Activated naive CD4-positive, alpha-beta T cell treated with anti-CD3 and anti-CD28 coated beads, Interleukin-2, amount 50 U/mL, for 24 hours (primary cell): ENCODE measurements at regions not wholly inside any gene's neighbourhood (a gene's known extent, or its start where the extent isn't known, plus 50 kb on each side); places are given as distances from the start of the nearest gene placed in this dataset.

ENCODE experiments used
- H3K27ac Mint-ChIP-seq: one replicate; pipeline ENCODE4 v1.8.0; 2021; ENCODE audit warnings: mild to moderate bottlenecking, mixed read lengths
- H3K27me3 Mint-ChIP-seq: one replicate; pipeline ENCODE4 v1.8.0; 2021; ENCODE audit warnings: mixed read lengths
- H3K36me3 Mint-ChIP-seq: one replicate; pipeline ENCODE4 v1.8.0; 2021; ENCODE audit warnings: mixed read lengths
- H3K4me1 Mint-ChIP-seq: one replicate; pipeline ENCODE4 v1.8.0; 2021; ENCODE audit warnings: mixed read lengths
- H3K4me3 Mint-ChIP-seq: one replicate; pipeline ENCODE4 v1.8.0; 2021; ENCODE audit warnings: mild to moderate bottlenecking, mixed read lengths
- H3K9me3 Mint-ChIP-seq: one replicate; pipeline ENCODE4 v1.8.0; 2021; ENCODE audit warnings: mixed read lengths

- Mint-ChIP-seq H3K4me3 (no peak overlapping the region), H3K4me1 (no peaks in the 10 kb centered on the region), H3K36me3 (no peaks in the 10 kb centered on the region), H3K27ac (no peak overlapping the region), H3K9me3 (peaks cover 5% of the 10 kb centered on the region), H3K27me3 (peaks cover 4% of the 10 kb centered on the region)
These were observed 754.4 kb upstream of the GOLIM4 start for GRCh38 chr3:168850109-168850508.

DNA sequence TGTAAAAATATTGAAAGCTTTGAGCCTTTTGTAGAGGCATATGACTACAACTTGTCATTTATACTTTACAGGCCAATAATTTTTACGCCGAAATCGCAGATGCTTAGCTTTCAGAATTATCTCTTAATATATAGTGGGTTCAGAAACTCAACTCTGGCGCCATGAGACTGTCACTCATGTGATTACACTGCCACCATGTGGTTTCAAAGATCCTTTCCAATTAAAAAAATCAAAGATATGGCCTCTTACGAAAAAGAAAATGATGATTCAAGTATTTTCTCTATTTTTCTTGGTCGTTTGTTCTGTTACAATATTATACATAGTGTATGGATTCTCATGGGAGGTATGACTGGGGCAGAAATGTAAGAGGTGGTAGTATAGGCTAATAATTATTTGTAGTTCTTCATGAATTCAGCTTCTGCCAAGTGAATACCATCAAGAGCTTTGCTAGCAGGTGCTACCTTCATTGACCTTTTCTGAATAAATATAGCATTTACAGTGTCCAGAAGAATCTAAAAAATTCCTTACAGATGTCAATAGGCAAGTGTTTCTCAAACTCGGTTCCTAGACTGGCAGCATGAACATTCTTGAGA, 751.7 kb upstream of the GOLIM4 start:
- no peaks in the 10 kb centered on the region for H3K36me3 Mint-ChIP-seq
- no peaks in the 10 kb centered on the region for H3K4me1 Mint-ChIP-seq
- H3K9me3 Mint-ChIP-seq = peaks cover 5% of the 10 kb centered on the region
- H3K27ac Mint-ChIP-seq = no peak overlapping the region
- no peak overlapping the region for H3K4me3 Mint-ChIP-seq
- H3K27me3 Mint-ChIP-seq = peaks cover 4% of the 10 kb centered on the region

- no peaks in the 10 kb centered on the region for H3K9me3 Mint-ChIP-seq
- H3K4me3 Mint-ChIP-seq = no peak overlapping the region
- H3K27me3 Mint-ChIP-seq = peaks cover 4% of the 10 kb centered on the region
- no peaks in the 10 kb centered on the region for H3K4me1 Mint-ChIP-seq
- H3K36me3 Mint-ChIP-seq = no peaks in the 10 kb centered on the region
- no peak overlapping the region for H3K27ac Mint-ChIP-seq
These were observed 749.3 kb upstream of the GOLIM4 start for GRCh38 chr3:168844894-168845482.

- H3K36me3 Mint-ChIP-seq = no peaks in the 10 kb centered on the region
- H3K4me1 Mint-ChIP-seq = no peaks in the 10 kb centered on the region
- no peak overlapping the region for H3K4me3 Mint-ChIP-seq
- no peaks in the 10 kb centered on the region for H3K9me3 Mint-ChIP-seq
- H3K27me3 Mint-ChIP-seq = peaks cover 4% of the 10 kb centered on the region
- H3K27ac Mint-ChIP-seq = no peak overlapping the region
These were observed 748.7 kb upstream of the GOLIM4 start for GRCh38 chr3:168844472-168844871.

DNA sequence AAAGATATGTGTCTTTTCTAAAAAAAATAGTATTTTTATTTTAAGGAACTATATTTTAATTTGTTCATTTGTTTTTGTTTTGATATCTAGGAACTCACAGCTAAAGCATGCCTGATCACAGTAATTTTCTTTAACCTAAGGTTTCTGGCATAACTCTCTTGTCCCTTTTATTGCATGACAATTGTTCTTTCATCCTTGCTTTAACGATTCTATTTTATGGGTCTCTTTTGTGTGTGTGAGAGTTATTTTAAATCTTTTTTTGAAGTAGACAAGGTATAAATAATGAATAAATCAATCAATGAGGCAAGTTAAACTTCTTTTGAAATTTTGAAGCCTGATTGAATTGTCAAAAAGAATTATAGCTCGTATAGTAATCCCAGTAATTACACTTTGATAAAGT, 747.8 kb upstream of the GOLIM4 start:
- Mint-ChIP-seq H3K36me3 (no peaks in the 10 kb centered on the region), H3K9me3 (no peaks in the 10 kb centered on the region), H3K4me3 (no peak overlapping the region), H3K27me3 (peaks cover 4% of the 10 kb centered on the region), H3K27ac (no peak overlapping the region), H3K4me1 (no peaks in the 10 kb centered on the region)

- Mint-ChIP-seq H3K36me3 (no peaks in the 10 kb centered on the region), H3K4me3 (no peak overlapping the region), H3K27ac (no peak overlapping the region), H3K27me3 (no peaks in the 10 kb centered on the region), H3K4me1 (no peaks in the 10 kb centered on the region), H3K9me3 (no peaks in the 10 kb centered on the region)
These were observed 743.9 kb upstream of the GOLIM4 start for GRCh38 chr3:168839653-168840052.

GRCh38 chr3:168834558-168834957, 738.8 kb upstream of the GOLIM4 start:
- Mint-ChIP-seq H3K27ac (no peak overlapping the region), H3K4me3 (no peak overlapping the region), H3K27me3 (no peaks in the 10 kb centered on the region), H3K4me1 (no peaks in the 10 kb centered on the region), H3K9me3 (no peaks in the 10 kb centered on the region), H3K36me3 (no peaks in the 10 kb centered on the region)

DNA sequence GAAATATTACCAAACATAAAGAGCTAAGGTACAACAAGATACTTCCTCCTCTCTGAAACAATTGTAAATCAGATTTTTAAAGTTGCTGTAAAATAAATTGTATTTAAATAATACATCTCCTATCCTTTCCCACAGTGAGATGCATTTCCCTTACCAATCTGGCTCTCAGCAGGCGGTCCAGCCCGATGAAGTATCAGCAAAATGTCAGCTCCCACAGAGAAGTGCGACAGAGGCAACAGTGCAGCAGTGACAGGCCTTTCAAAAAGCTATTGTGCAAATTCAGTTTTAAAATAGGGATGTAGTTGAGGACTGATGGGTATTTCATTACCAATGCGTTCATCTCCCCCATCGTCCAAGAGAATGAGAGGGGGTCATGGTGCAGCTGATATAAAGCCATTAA, 733.2 kb upstream of the GOLIM4 start:
- Mint-ChIP-seq H3K4me3 (no peak overlapping the region), H3K9me3 (no peaks in the 10 kb centered on the region), H3K36me3 (no peaks in the 10 kb centered on the region), H3K4me1 (no peaks in the 10 kb centered on the region), H3K27me3 (no peaks in the 10 kb centered on the region), H3K27ac (no peak overlapping the region)

DNA sequence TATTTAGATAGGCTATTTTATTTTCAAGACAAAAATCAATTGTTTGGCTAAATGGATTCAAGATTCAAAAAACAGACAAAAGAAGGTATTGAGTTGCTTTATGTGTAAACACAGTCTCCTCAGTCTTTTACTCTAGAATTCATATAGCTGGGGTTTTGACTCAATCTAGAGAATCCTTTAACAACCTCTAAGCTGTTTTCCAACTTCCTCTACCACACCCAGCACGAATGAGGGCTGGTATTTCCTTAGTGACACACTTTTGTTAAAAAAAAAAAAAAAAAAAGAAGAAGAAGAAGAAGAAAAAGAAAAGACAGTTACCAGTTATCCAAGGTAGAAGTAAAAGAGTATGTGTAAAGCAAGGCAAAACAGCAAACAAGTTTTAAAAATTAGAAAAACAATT, 732.8 kb upstream of the GOLIM4 start:
- Mint-ChIP-seq H3K4me3 (no peak overlapping the region), H3K36me3 (no peaks in the 10 kb centered on the region), H3K27ac (no peak overlapping the region), H3K9me3 (no peaks in the 10 kb centered on the region), H3K27me3 (no peaks in the 10 kb centered on the region), H3K4me1 (no peaks in the 10 kb centered on the region)

DNA sequence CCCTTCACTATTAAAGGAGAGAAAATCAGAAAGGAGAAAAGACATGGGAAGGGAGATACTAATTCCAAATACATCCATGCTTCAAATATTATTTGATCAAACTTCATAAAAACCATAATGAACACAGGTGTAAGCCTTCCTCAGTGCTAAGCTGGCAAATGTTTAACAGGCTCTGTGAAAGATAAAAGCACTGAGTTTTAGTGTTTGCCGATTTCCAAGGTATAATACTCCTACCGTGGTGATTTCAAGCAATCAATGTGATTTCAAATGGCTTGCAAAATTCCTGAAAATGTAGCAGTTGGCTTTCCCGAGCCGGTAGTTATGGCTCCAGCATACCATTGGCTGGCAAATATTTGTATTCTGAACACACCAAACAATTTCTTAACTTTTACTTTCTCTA, 732.3 kb upstream of the GOLIM4 start:
- no peaks in the 10 kb centered on the region for H3K36me3 Mint-ChIP-seq
- H3K27me3 Mint-ChIP-seq = no peaks in the 10 kb centered on the region
- H3K4me3 Mint-ChIP-seq = no peak overlapping the region
- no peaks in the 10 kb centered on the region for H3K4me1 Mint-ChIP-seq
- H3K9me3 Mint-ChIP-seq = no peaks in the 10 kb centered on the region
- no peak overlapping the region for H3K27ac Mint-ChIP-seq

- no peaks in the 10 kb centered on the region for H3K9me3 Mint-ChIP-seq
- no peak overlapping the region for H3K4me3 Mint-ChIP-seq
- no peaks in the 10 kb centered on the region for H3K27me3 Mint-ChIP-seq
- no peak overlapping the region for H3K27ac Mint-ChIP-seq
- H3K36me3 Mint-ChIP-seq = no peaks in the 10 kb centered on the region
- no peaks in the 10 kb centered on the region for H3K4me1 Mint-ChIP-seq
These were observed 728.4 kb upstream of the GOLIM4 start for GRCh38 chr3:168824107-168824506.

DNA sequence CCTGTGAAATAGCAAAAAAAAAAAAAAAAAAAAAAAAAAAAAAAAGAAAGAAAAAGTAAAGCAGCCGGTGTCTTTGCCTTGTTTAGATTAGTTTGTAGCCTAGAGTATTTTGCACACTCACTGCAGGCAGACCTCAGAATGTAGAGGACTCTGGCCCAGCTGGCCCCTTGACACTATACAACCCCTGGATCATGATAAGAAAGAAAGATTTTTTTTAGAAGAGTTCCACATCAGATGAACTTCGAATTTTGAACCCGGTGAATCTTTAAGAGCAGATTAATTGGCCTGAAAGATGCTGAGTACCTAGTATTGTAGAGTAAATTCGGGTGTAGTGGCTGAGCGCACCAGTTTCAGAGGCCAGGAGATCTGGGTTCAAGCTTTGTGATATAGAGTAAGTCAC, 727.7 kb upstream of the GOLIM4 start:
- Mint-ChIP-seq H3K27ac (no peak overlapping the region), H3K4me1 (no peaks in the 10 kb centered on the region), H3K36me3 (no peaks in the 10 kb centered on the region), H3K9me3 (no peaks in the 10 kb centered on the region), H3K4me3 (no peak overlapping the region), H3K27me3 (no peaks in the 10 kb centered on the region)

DNA sequence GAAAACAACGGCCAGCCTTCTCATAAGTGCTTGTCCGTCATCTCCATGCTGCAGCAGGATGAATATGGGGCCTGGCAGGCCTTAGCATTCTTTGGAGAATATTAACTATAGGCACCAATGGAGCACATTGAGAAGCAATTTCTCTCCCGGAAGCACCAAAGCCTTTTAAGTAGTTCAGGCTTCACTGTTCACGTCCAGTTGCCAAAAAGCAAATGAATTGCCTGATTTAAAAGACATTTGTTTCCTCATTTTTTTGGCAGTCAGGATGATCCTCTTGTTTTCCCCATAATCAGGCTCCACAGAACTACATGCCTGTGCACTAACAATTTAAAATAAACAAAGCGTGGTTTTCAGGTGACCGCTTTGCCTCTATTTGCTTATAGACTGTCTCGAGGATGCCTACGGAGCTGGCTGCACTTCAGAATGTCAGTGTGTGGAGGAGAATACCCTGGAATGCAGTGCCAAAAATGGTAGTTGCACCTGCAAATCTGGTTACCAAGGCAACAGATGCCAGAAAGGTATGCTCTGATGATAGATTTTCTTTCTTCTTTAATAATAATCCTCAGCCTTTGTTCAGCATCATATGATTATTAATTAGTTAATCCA, 725.2 kb upstream of the GOLIM4 start:
- Mint-ChIP-seq H3K27ac (no peak overlapping the region), H3K27me3 (no peaks in the 10 kb centered on the region), H3K4me1 (no peaks in the 10 kb centered on the region), H3K36me3 (no peaks in the 10 kb centered on the region), H3K9me3 (no peaks in the 10 kb centered on the region), H3K4me3 (no peak overlapping the region)

DNA sequence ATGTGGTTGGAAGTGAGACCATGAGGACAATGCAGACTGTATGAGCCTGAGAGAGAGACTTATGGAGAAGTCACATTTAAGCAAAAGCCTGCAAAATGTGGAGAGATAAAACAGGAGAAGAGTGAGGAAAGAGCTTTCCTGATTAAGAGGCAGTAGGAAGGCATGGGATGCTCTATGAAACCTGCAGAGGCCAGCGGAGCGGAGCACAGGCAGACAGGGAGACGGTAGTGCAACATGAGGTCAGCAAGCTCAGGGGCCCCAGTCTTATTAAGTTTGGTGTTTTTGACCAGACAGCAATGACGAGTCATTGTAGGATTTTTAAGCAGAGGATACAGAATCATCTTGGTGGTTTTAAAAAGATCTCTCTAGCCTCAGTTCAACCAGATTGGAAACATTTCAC, 721.5 kb upstream of the GOLIM4 start:
- no peaks in the 10 kb centered on the region for H3K27me3 Mint-ChIP-seq
- no peak overlapping the region for H3K27ac Mint-ChIP-seq
- no peak overlapping the region for H3K4me3 Mint-ChIP-seq
- no peaks in the 10 kb centered on the region for H3K4me1 Mint-ChIP-seq
- no peaks in the 10 kb centered on the region for H3K36me3 Mint-ChIP-seq
- no peaks in the 10 kb centered on the region for H3K9me3 Mint-ChIP-seq

GRCh38 chr3:168815946-168816345, 720.2 kb upstream of the GOLIM4 start:
- H3K4me1 Mint-ChIP-seq = no peaks in the 10 kb centered on the region
- no peaks in the 10 kb centered on the region for H3K9me3 Mint-ChIP-seq
- H3K27me3 Mint-ChIP-seq = no peaks in the 10 kb centered on the region
- H3K36me3 Mint-ChIP-seq = no peaks in the 10 kb centered on the region
- H3K4me3 Mint-ChIP-seq = no peak overlapping the region
- no peak overlapping the region for H3K27ac Mint-ChIP-seq

- Mint-ChIP-seq H3K27ac (no peak overlapping the region), H3K4me3 (no peak overlapping the region), H3K36me3 (no peaks in the 10 kb centered on the region), H3K9me3 (no peaks in the 10 kb centered on the region), H3K4me1 (no peaks in the 10 kb centered on the region), H3K27me3 (no peaks in the 10 kb centered on the region)
These were observed 717.6 kb upstream of the GOLIM4 start for GRCh38 chr3:168813225-168813802.
